GM19438 (cell line): ENCODE measurements at regions not wholly inside any gene's neighbourhood (a gene's known extent, or its start where the extent isn't known, plus 50 kb on each side); places are given as distances from the start of the nearest gene placed in this dataset.
"Not testable (repeated sequence)": the region's sequence is repeated elsewhere in the genome, so short reads cannot be mapped to it uniquely, and the experiment has no call there.

ENCODE experiments used
- ATAC-seq: cut with Tn5 transposase; IDR thresholded peaks from one replicate; pipeline ENCODE4 v1.9.1; 2021; ENCODE audit warnings: low read depth; ENCODE audit not compliant: unreplicated experiment

- no peak for ATAC-seq
Observed at GRCh38 chr1:234924450-234925355, 203.9 kb downstream of the TOMM20 start.

GRCh38 chr1:234923626-234924025 is 205.0 kb downstream of the TOMM20 start:
- ATAC-seq, result no peak

- ATAC-seq, result no peak
Observed at GRCh38 chr1:234922987-234923386, 205.7 kb downstream of the TOMM20 start.

- no peak for ATAC-seq
Observed at GRCh38 chr1:234921266-234922062, 207.2 kb downstream of the TOMM20 start.

GRCh38 chr1:234920843-234921140 is 207.8 kb downstream of the TOMM20 start:
- no peak for ATAC-seq

GRCh38 chr1:234920136-234920842 is 208.3 kb downstream of the TOMM20 start:
- no peak for ATAC-seq

- ATAC-seq, result no peak
Observed at GRCh38 chr1:234918961-234919761, 209.5 kb downstream of the TOMM20 start.

- no peak for ATAC-seq
Observed at GRCh38 chr1:234918181-234918841, 210.3 kb downstream of the TOMM20 start.

- no peak for ATAC-seq
Observed at GRCh38 chr1:234917495-234918180, 211.0 kb downstream of the TOMM20 start.

GRCh38 chr1:234916840-234917239 is 211.8 kb downstream of the TOMM20 start:
- ATAC-seq, result no peak

- no peak for ATAC-seq
Observed at GRCh38 chr1:234915924-234916675, 212.5 kb downstream of the TOMM20 start.

GRCh38 chr1:234914606-234915290 is 213.9 kb downstream of the TOMM20 start:
- ATAC-seq, result no peak

- no peak for ATAC-seq
Observed at GRCh38 chr1:234913771-234914170, 214.9 kb downstream of the TOMM20 start.

- ATAC-seq, result no peak
Observed at GRCh38 chr1:234913278-234913649, 215.4 kb downstream of the TOMM20 start.

- ATAC-seq, result no peak
Observed at GRCh38 chr1:234912548-234913277, 215.9 kb downstream of the TOMM20 start.

GRCh38 chr1:234911787-234912186 is 216.8 kb downstream of the TOMM20 start:
- no peak for ATAC-seq

GRCh38 chr1:234911136-234911535 is 217.5 kb downstream of the TOMM20 start:
- ATAC-seq, result not testable (repeated sequence)
